Right lobe of liver (tissue), 4 donors: ENCODE measurements at regions not wholly inside any gene's neighbourhood (a gene's known extent, or its start where the extent isn't known, plus 50 kb on each side); places are given as distances from the start of the nearest gene placed in this dataset.

Source experiments
- POLR2A ChIP-seq: fragments of 450-650 bp; IDR thresholded peaks from one replicate; pipeline ENCODE4 v1.6.1; 2017; ENCODE audit warnings: antibody characterized with exemption, mild to moderate bottlenecking
- TF ChIP-seq, protein P1 (sequence below), 4 donors: fragments of 200-600 bp in 3 of 4; fragments of 450-650 bp in 1 of 4; IDR thresholded peaks; one replicate each; pipeline versions ENCODE4 v1.5.1 to v1.8.0; 2016 to 2022; ENCODE audit warnings: antibody characterized with exemption in 4 of 4, mild to moderate bottlenecking in 2 of 4
- donor health status: DM: no; HTN: no; CAD: no.
- donor health status: DM: no; HTN: no; CAD: no.
- donor health status: DM: no; HTN: yes; CAD: no.

DNA sequence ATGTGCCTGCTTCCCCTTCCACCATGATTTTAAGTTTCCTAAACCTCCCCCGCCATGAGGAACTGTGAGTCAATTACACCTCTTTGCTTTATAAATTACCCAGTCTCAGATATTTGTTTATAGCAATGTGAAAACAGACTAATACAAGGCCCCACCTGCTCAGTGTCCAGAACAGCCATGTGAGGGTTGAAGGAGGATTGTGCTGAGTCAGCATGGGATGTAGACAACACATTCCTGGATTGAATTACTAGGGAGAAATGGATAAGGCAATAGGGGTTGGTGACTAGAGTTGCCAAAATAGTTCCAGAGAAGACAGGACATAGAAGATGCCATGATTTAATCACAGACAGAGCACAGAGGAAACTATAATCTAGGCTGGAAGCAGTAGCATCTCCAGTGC lies 270.3 kb downstream of the GFRA1 start:
- TF ChIP-seq, protein P1, sequence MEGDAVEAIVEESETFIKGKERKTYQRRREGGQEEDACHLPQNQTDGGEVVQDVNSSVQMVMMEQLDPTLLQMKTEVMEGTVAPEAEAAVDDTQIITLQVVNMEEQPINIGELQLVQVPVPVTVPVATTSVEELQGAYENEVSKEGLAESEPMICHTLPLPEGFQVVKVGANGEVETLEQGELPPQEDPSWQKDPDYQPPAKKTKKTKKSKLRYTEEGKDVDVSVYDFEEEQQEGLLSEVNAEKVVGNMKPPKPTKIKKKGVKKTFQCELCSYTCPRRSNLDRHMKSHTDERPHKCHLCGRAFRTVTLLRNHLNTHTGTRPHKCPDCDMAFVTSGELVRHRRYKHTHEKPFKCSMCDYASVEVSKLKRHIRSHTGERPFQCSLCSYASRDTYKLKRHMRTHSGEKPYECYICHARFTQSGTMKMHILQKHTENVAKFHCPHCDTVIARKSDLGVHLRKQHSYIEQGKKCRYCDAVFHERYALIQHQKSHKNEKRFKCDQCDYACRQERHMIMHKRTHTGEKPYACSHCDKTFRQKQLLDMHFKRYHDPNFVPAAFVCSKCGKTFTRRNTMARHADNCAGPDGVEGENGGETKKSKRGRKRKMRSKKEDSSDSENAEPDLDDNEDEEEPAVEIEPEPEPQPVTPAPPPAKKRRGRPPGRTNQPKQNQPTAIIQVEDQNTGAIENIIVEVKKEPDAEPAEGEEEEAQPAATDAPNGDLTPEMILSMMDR (IDR thresholded peaks at IDR 0.05): no peak
- no peak for TF ChIP-seq POLR2A
